WI38 (cell line): ENCODE measurements at regions not wholly inside any gene's neighbourhood (a gene's known extent, or its start where the extent isn't known, plus 50 kb on each side); places are given as distances from the start of the nearest gene placed in this dataset.
"Not testable (repeated sequence)": the region's sequence is repeated elsewhere in the genome, so short reads cannot be mapped to it uniquely, and the experiment has no call there.

ENCODE experiments used
- H3K4me3 ChIP-seq: 2 replicates; pipeline ENCODE4 v1.5.1; 2011; ENCODE audit warnings: low read depth, mild to moderate bottlenecking, control low read depth, low read length
- CTCF ChIP-seq: IDR thresholded peaks from 2 replicates; pipeline ENCODE4 v1.5.1; 2012; ENCODE audit warnings: low read depth, mild to moderate bottlenecking, control low read depth, low read length

DNA sequence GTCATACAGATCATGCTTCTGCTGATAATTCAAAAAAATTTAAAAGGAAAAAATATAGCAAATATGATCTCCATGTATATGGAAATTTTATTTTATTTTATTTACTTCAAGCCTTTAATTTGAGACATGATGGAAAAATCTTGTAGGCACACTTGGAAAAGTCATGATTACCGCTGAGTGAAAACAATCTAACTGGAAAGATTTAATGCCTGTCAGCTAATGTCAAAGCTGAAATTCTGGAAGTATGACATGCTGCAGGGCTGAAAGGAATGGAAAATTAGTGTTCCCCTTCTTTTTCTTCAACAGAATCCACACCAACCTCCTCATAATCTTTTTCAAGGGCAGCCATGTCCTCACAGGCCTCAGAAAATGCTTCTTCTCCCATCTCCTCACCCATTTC lies 58.2 kb downstream of the RPRM start:
- H3K4me3 ChIP-seq, result no peak overlapping the region
- TF ChIP-seq CTCF, result no peak

DNA sequence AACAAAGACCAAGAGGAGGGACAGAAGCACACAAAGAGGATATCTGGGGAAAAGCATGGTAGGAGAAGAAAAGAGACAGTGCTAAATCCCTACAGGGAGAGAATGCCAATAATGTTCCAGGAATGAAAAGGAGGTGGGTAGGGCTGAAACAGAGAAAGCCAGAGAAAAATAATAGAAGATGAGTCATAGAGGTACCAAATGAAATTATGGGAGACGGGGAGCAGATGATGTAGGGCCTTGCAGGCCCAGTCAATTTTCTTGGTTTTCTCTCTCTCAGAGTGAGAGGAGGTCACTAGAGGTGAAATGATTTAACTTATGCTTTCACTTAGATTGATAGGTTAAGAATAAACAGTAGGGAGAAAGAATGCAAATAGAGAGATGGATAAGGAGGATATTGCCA lies 61.5 kb downstream of the RPRM start:
- TF ChIP-seq CTCF, result no peak
- no peak overlapping the region for H3K4me3 ChIP-seq

- no peak overlapping the region for H3K4me3 ChIP-seq
- no peak for TF ChIP-seq CTCF
These were observed 62.5 kb downstream of the RPRM start for GRCh38 chr2:153416071-153416470.

- no peak for TF ChIP-seq CTCF
- H3K4me3 ChIP-seq, result no peak overlapping the region
These were observed 69.7 kb downstream of the RPRM start for GRCh38 chr2:153408710-153409385.

DNA sequence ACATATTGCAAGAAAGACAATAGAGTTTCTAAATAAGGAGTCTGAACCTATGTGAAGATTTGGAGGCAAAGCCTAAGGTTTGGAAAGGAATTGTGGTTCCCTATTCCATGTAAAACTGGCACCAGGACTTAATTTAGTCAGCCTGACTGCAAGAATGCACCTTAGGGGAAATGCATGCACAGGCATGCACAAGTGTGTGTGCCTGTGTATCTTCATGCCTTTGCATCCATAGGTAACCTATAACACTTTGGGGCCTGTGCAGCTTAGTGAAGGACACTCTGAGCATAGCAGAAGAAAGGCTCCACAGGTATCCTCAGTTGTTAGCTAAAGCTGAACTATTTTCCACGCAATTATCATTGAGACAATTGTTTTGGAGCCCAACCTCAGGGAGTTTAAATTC lies 73.4 kb downstream of the RPRM start:
- H3K4me3 ChIP-seq, result no peak overlapping the region
- TF ChIP-seq CTCF, result no peak

- H3K4me3 ChIP-seq, result no peak overlapping the region
These were observed 73.8 kb downstream of the RPRM start for GRCh38 chr2:153404792-153405191.

DNA sequence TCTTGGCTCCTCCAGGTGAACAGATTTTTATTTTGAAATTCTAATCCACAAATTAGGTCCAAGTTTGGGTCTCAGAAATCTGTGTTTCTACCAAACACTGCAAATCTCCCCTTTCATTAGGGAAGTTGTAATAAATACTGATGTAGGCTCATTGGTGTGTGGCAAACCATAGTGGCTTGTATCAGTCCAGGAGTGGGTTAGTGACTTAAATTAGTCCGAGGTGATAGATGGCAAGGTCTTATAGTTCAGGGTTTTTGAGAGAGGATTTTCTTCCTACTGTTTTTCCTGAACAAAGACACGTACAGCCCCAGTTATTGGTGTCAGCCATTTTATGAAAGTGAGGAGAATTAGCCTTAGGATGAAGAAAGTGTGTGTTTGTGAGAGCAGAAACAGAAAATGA lies 74.6 kb downstream of the RPRM start:
- TF ChIP-seq CTCF, result no peak
- no peak overlapping the region for H3K4me3 ChIP-seq

More at GRCh38 chr2:153404792-153405191, 73.8 kb downstream of the RPRM start:
- TF ChIP-seq CTCF, result no peak

DNA sequence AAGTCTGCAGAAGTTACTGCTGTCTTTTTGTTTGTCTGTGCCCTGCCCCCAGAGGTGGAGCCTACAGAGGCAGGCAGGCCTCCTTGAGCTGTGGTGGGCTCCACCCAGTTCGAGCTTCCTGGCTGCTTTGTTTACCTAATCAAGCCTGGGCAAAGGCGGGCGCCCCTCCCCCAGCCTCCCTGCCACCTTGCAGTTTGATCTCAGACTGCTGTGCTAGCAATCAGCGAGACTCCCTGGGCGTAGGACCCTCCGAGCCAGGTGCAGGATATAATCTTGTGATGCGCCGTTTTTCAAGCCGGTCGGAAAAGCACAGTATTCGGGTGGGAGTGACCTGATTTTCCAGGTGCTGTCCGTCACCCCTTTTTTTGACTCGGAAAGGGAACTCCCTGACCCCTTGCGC lies 75.2 kb downstream of the RPRM start:
- not testable (repeated sequence) for H3K4me3 ChIP-seq
